ENCODE measurements at regions not wholly inside any gene's neighbourhood (a gene's known extent, or its start where the extent isn't known, plus 50 kb on each side); places are given as distances from the start of the nearest gene placed in this dataset.

DNA sequence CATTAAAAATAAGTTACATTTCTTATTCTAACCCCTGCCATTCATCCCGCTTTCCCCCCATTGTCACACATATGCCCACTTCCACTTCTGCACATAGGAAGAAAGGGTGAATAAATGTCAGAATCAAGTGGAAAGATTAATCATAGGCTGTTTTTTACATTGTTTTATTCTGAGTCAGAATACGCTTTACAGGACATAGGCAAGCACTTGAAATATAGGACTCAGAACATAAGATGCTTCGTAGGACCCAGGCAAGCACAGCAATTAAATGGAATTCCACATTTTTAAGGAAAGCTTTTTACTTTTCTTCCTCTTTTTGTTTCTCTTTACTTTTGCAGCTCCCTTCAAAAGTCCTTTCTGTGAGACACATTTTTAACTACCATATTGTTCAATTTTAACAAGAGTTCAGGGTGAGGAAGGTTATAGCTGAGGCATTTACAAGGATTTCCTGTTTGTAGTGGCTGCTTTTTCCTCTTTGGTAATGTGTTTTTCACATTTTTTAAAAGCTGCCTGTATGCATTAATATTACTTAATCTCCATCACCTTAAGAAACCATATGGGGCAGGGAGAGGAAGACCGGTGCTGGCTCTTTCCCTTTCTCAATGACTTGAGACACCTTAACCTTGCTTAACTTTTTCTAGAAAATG is 130.0 kb downstream of the TES start:
- H3K27ac ChIP-seq, result peak overlapping the region; percentile 42 to 56

DNA sequence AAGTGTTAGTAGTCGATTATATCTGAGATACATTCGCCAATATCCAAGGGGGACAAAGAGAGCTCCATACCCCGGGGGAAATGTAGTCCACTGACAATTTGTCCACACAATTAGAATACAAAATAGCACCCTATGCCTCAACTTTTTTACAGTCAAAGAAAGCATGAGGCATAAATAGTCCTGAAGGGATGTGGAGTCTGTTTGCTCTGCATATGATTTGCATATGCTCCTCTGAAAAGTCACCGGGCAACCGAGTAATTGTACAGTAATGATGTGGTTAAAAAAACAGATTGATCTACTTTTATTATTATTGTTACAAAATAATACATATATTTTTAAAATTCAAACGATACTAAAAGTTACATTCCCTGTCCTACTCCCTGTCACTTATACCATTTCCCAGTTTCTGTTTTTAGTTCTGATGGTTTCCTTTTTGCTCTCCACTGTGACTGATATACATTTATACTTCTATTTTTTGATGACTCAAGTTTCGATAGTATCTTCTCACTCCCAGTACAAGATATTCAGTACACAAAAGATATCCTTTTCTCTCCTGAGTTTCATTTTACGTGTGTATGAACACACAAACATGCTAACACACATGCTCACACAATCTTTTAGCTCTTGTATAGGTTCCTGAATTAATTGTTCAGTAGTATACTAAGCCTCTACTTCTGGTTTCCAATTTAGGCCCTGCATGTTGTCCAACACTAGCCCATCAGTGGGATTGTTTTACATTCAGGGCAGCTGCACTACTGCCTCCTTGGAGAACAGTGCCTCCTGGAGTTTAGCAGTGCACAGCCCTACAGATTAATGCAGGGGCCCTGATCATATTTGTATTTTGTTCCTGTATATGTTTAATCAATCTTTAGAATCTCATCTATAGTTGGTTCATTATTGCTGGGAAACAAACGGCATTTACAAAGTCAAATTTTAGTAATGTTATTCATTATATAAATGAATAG is 130.9 kb downstream of the TES start:
- intact Hi-C loops (cut with DNase I), result no loop called here
- TF ChIP-seq, protein P1, sequence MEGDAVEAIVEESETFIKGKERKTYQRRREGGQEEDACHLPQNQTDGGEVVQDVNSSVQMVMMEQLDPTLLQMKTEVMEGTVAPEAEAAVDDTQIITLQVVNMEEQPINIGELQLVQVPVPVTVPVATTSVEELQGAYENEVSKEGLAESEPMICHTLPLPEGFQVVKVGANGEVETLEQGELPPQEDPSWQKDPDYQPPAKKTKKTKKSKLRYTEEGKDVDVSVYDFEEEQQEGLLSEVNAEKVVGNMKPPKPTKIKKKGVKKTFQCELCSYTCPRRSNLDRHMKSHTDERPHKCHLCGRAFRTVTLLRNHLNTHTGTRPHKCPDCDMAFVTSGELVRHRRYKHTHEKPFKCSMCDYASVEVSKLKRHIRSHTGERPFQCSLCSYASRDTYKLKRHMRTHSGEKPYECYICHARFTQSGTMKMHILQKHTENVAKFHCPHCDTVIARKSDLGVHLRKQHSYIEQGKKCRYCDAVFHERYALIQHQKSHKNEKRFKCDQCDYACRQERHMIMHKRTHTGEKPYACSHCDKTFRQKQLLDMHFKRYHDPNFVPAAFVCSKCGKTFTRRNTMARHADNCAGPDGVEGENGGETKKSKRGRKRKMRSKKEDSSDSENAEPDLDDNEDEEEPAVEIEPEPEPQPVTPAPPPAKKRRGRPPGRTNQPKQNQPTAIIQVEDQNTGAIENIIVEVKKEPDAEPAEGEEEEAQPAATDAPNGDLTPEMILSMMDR (IDR thresholded peaks at IDR 0.05), result no peak

More for the DNA sequence above, 130.0 kb downstream of the TES start:
- intact Hi-C loops (cut with DNase I), result no loop called here
- no peak overlapping the region for H3K4me3 ChIP-seq
- H3K27me3 ChIP-seq, result no peaks in the 10 kb centered on the region
- peaks cover 0 to 6% of the 10 kb centered on the region in 2 donors for H3K9me3 ChIP-seq
- TF ChIP-seq, protein P1 (IDR thresholded peaks at IDR 0.05), result no peak
- no peak for DNase-seq (ENCODE audit: low spot score in 2 of 2)
- no peaks in the 10 kb centered on the region for H3K36me3 ChIP-seq
- H3K4me1 ChIP-seq, result peaks cover 0 to 13% of the 10 kb centered on the region in 2 donors

DNA sequence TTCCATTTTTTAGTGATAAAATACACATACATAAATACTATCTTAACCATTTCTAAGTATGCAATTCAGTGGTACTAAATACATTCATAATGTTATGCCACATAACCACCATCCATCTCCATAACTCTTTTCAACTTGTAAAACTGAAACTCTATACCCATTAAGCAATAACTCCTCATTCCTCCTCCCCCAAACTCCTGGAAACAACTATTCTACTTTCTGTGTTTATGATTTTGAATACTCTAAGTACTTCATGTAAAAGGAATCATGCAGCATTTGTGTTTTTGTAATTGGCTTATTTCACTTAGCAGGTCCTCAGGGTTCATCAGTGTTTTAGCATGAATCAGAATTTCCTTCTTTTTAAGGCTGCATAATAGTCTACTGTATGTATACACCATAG is 131.8 kb downstream of the TES start:
- no peak for DNase-seq (ENCODE audit: low spot score in 2 of 2)
- intact Hi-C loops (cut with DNase I), result no loop called here
- TF ChIP-seq, protein P1 (IDR thresholded peaks at IDR 0.05), result no peak
- Histone ChIP-seq H3K4me3 (no peak overlapping the region), H3K4me1 (peaks cover 0 to 13% of the 10 kb centered on the region in 2 donors), H3K36me3 (no peaks in the 10 kb centered on the region), H3K27ac (no peak overlapping the region), H3K27me3 (no peaks in the 10 kb centered on the region), H3K9me3 (peaks cover 0 to 18% of the 10 kb centered on the region in 2 donors)

More for the DNA sequence above, 130.9 kb downstream of the TES start:
- Histone ChIP-seq H3K27me3 (no peaks in the 10 kb centered on the region), H3K27ac (no peak overlapping the region), H3K4me1 (peaks cover 0 to 13% of the 10 kb centered on the region in 2 donors), H3K9me3 (peaks cover 0 to 9% of the 10 kb centered on the region in 2 donors), H3K4me3 (no peak overlapping the region), H3K36me3 (no peaks in the 10 kb centered on the region)
- DNase-seq (ENCODE audit: low spot score in 2 of 2), result no peak

DNA sequence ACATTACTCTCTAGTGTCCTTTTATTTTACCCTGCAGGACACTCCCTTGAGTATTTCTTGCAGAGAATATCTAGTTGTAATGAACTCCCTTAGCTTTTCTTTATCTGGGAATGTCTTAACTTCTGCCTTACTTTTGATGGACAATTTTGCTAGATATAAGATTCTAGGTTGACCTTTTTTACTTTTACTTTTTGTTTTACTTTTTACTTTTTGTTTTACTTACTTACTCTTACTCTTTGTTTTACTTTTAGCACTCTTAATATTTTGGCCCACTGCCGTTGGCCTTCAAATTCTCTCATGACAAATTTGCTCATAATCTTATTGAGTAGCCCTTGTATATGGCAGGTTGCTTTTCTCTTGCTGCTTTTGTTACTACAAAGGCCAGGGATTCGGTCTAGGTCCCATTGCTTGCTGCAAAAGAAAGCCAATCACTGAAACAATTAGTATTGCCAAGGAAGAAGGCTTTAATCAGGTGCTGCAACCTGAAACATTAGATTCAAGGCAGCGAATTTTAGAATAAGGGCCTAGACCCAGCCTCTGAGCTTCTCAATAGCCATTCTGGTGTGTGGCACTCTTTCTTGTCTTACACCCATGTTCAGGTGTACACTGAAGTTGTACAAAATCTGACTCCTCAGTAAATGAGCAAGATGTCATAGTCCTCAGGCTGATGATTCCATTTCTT is 137.0 kb downstream of the TES start:
- TF ChIP-seq, protein P1 (IDR thresholded peaks at IDR 0.05), result no peak
- no peak overlapping the region for H3K27ac ChIP-seq
- no peak overlapping the region for H3K4me3 ChIP-seq
- no peak for DNase-seq (ENCODE audit: low spot score in 2 of 2)
- H3K9me3 ChIP-seq, result peaks cover 0 to 23% of the 10 kb centered on the region in 2 donors
- no peaks in the 10 kb centered on the region for H3K4me1 ChIP-seq
- H3K36me3 ChIP-seq, result no peaks in the 10 kb centered on the region
- H3K27me3 ChIP-seq, result no peaks in the 10 kb centered on the region
- intact Hi-C loops (cut with DNase I), result no loop called here

DNA sequence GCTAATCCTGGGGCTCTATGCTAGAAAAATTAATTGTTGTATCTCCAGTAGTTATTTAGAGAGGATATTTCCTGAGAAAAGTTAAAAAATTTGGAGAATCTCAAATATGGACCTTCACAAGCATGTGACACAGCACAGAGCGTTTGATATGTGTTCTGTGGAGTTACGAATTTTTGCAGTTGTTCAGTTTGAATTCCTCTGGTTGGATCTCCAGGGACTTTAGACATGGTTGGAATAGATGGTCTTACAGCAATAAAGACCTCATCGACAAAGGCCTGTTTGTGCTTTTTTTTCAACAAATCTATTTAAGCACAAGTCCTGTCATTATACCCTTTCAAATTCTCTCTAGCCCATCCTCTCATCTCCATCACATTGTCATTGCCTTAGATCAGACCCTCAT is 138.0 kb downstream of the TES start:
- Histone ChIP-seq H3K4me1 (no peaks in the 10 kb centered on the region), H3K27ac (no peak overlapping the region), H3K4me3 (no peak overlapping the region), H3K9me3 (peaks cover 0 to 23% of the 10 kb centered on the region in 2 donors), H3K27me3 (no peaks in the 10 kb centered on the region), H3K36me3 (no peaks in the 10 kb centered on the region)
- no peak for DNase-seq (ENCODE audit: low spot score in 2 of 2)
- TF ChIP-seq, protein P1 (IDR thresholded peaks at IDR 0.05), result no peak
- intact Hi-C loops (cut with DNase I), result no loop called here
